Osteoblast (primary cell): ENCODE measurements at regions not wholly inside any gene's neighbourhood (a gene's known extent, or its start where the extent isn't known, plus 50 kb on each side); places are given as distances from the start of the nearest gene placed in this dataset.
A peak's percentile ranks its signal among the peaks of the same experiment; 100 is the strongest.

ENCODE experiments used
- DNase-seq: peaks from one replicate; pipeline ENCODE4 v3.0.0; 2011; ENCODE audit warnings: low spot score, mixed read lengths; ENCODE audit not compliant: insufficient read length; ENCODE audit errors: missing footprints
- H2AFZ ChIP-seq: 2 replicates; pipeline ENCODE4 v1.6.0; 2011; ENCODE audit warnings: mild to moderate bottlenecking, low read length
- H3K27ac ChIP-seq: 2 replicates; pipeline ENCODE4 v1.5.1; 2011; ENCODE audit warnings: mild to moderate bottlenecking, low read depth, low read length, moderate library complexity
- H3K27me3 ChIP-seq: 2 replicates; pipeline ENCODE4 v1.6.0; 2012; ENCODE audit warnings: mild to moderate bottlenecking, control low read depth, inconsistent platforms, low read length, moderate library complexity; ENCODE audit not compliant: insufficient read depth
- H3K36me3 ChIP-seq: 2 replicates; pipeline ENCODE4 v1.5.1; 2011; ENCODE audit warnings: mild to moderate bottlenecking, low read length, control low read depth, moderate library complexity; ENCODE audit not compliant: insufficient read depth
- H3K4me1 ChIP-seq: 2 replicates; pipeline ENCODE4 v1.5.1; 2011; ENCODE audit warnings: mild to moderate bottlenecking, low read length, control low read depth, moderate library complexity; ENCODE audit not compliant: insufficient read depth
- H3K4me2 ChIP-seq: 2 replicates; pipeline ENCODE4 v1.6.0; 2011; ENCODE audit warnings: mild to moderate bottlenecking, low read length; ENCODE audit not compliant: insufficient read depth
- H3K4me3 ChIP-seq: fragments of 200-600 bp; sonication (generic); 3 replicates; pipeline ENCODE4 v1.5.1; 2012; ENCODE audit warnings: mild to moderate bottlenecking, low read length, inconsistent platforms; ENCODE audit not compliant: insufficient read depth
- H3K79me2 ChIP-seq: 2 replicates; pipeline ENCODE4 v1.6.0; 2012; ENCODE audit warnings: mild to moderate bottlenecking, low read length, control low read depth, inconsistent platforms; ENCODE audit not compliant: insufficient read depth
- H3K9me3 ChIP-seq: 2 replicates; pipeline ENCODE4 v1.5.1; 2011; ENCODE audit warnings: low read depth, low read length, control low read depth
- H4K20me1 ChIP-seq: 2 replicates; pipeline ENCODE4 v1.6.0; 2012; ENCODE audit warnings: mild to moderate bottlenecking, low read length, control low read depth; ENCODE audit not compliant: insufficient read depth
- TF ChIP-seq, protein P1 (sequence below): IDR thresholded peaks from 2 replicates; pipeline ENCODE4 v1.5.1; 2011; ENCODE audit warnings: mild to moderate bottlenecking, low read depth, low read length, moderate library complexity; ENCODE audit errors: extremely low read depth

DNA sequence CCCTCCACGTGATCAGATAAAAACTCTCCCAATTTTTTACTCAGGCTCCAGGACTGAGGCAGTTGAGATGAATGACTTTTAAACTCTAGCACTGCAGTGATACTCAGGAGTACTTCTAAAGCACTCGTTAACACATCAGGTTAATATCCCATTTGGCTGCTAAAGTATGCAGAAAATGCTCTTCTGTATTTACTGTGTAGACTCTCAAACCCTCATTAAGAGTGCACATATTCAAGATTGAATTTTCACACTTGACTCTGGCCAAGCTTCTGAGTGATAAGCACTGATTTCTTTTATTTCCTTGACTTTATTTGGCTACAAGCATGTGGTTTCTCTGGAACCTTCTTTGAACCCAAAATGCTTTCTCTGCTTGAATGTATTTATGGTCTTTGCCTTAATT is 392.3 kb upstream of the NECTIN3 start:
- H2AFZ ChIP-seq = no peak overlapping the region
- no peak overlapping the region for H3K4me3 ChIP-seq
- no peaks in the 10 kb centered on the region for H3K27me3 ChIP-seq
- no peaks in the 10 kb centered on the region for H4K20me1 ChIP-seq
- H3K27ac ChIP-seq = no peak overlapping the region
- DNase-seq = no peak
- H3K36me3 ChIP-seq = no peaks in the 10 kb centered on the region
- H3K79me2 ChIP-seq = no peaks in the 10 kb centered on the region
- TF ChIP-seq, protein P1, sequence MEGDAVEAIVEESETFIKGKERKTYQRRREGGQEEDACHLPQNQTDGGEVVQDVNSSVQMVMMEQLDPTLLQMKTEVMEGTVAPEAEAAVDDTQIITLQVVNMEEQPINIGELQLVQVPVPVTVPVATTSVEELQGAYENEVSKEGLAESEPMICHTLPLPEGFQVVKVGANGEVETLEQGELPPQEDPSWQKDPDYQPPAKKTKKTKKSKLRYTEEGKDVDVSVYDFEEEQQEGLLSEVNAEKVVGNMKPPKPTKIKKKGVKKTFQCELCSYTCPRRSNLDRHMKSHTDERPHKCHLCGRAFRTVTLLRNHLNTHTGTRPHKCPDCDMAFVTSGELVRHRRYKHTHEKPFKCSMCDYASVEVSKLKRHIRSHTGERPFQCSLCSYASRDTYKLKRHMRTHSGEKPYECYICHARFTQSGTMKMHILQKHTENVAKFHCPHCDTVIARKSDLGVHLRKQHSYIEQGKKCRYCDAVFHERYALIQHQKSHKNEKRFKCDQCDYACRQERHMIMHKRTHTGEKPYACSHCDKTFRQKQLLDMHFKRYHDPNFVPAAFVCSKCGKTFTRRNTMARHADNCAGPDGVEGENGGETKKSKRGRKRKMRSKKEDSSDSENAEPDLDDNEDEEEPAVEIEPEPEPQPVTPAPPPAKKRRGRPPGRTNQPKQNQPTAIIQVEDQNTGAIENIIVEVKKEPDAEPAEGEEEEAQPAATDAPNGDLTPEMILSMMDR = no peak
- H3K4me2 ChIP-seq = no peak overlapping the region
- H3K4me1 ChIP-seq = no peaks in the 10 kb centered on the region
- no peaks in the 10 kb centered on the region for H3K9me3 ChIP-seq

DNA sequence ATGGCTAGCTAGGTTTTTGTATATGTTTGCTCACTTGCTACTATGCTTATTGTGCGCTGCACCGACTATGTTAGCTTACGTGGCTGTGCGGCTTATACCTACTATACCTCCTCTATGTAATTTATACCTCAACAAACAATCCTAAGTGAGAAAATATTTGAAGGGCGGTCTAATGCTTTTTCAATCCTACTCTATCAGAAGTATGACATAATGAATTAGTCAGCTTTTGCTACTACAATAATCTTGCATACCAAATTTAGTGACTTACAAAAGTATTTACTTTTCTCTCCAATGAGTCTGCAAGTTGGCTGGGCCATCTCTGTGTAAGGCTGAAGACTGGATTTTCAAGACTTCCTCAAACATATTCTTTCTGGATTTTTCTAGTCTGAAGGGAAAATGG is 391.2 kb upstream of the NECTIN3 start:
- Histone ChIP-seq H3K4me3 (no peak overlapping the region), H3K4me2 (no peak overlapping the region), H3K27me3 (no peaks in the 10 kb centered on the region), H2AFZ (no peak overlapping the region), H3K36me3 (no peaks in the 10 kb centered on the region), H3K4me1 (no peaks in the 10 kb centered on the region), H3K9me3 (no peaks in the 10 kb centered on the region), H3K79me2 (no peaks in the 10 kb centered on the region), H4K20me1 (no peaks in the 10 kb centered on the region), H3K27ac (no peak overlapping the region)
- DNase-seq = peak; percentile 19
- TF ChIP-seq, protein P1 = no peak

DNA sequence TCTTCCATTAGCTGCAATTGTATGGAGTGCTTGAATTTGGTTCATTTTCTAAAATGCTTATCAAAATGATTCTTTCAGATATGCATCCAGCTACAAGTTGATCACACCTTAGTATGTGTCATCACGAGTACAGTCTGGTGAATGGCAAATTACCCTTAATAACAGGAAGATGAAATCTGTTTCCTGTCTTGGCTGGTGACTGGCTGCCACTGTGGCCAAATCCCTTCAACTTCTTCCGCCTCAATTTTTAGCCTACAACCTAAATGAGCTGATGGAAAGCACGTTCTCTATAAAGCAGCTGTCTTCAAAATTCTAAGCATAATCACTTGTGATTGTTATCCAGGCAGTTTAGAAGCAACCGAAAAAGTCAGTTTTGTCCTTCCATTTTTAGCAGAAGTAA is 387.1 kb upstream of the NECTIN3 start:
- Histone ChIP-seq H3K4me2 (no peak overlapping the region), H3K4me3 (no peak overlapping the region), H3K27ac (no peak overlapping the region), H3K9me3 (no peaks in the 10 kb centered on the region), H3K4me1 (no peaks in the 10 kb centered on the region), H4K20me1 (no peaks in the 10 kb centered on the region), H2AFZ (no peak overlapping the region), H3K36me3 (no peaks in the 10 kb centered on the region), H3K27me3 (no peaks in the 10 kb centered on the region), H3K79me2 (no peaks in the 10 kb centered on the region)
- DNase-seq = no peak
- TF ChIP-seq, protein P1 = no peak

DNA sequence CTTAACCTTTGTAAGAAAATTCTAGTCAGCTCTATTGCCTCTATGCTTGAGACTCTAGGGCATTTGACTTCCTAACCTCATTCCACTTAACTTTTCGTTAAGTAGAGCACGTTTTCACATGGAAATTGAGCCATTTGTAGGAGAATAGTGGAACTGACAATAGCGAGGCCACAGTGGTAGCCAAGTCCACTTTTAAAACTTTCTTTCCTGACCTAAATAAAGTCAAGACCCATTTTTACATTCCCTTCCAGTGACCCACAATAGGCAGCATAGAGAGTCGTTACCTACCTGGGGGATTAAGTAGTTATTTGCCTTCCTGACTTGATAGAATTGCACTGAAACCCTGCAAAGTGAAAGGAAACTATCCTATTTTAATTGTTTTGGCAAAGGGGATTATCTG is 386.0 kb upstream of the NECTIN3 start:
- H4K20me1 ChIP-seq = no peaks in the 10 kb centered on the region
- no peak for DNase-seq
- H3K4me3 ChIP-seq = no peak overlapping the region
- no peaks in the 10 kb centered on the region for H3K79me2 ChIP-seq
- no peaks in the 10 kb centered on the region for H3K4me1 ChIP-seq
- no peaks in the 10 kb centered on the region for H3K36me3 ChIP-seq
- no peak overlapping the region for H3K27ac ChIP-seq
- H3K4me2 ChIP-seq = no peak overlapping the region
- H2AFZ ChIP-seq = peak overlapping the region; percentile 47
- no peaks in the 10 kb centered on the region for H3K27me3 ChIP-seq
- TF ChIP-seq, protein P1 = no peak
- H3K9me3 ChIP-seq = no peaks in the 10 kb centered on the region
